NCI-H2227 (cell line): ENCODE measurements at regions not wholly inside any gene's neighbourhood (a gene's known extent, or its start where the extent isn't known, plus 50 kb on each side); places are given as distances from the start of the nearest gene placed in this dataset.
A peak's percentile ranks its signal among the peaks of the same experiment; 100 is the strongest.
"Not testable (repeated sequence)": the region's sequence is repeated elsewhere in the genome, so short reads cannot be mapped to it uniquely, and the experiment has no call there.

Experiments
- DNase-seq: peaks from one replicate; lab custom pipeline; 2025; ENCODE audit not compliant: unreplicated experiment; lab: John Stamatoyannopoulos, UW

GRCh38 chr6:77010931-77011542 lies 452.3 kb downstream of the HTR1B start:
- no peak for DNase-seq

GRCh38 chr6:76992553-76992952 lies 470.7 kb downstream of the HTR1B start:
- DNase-seq: no peak

GRCh38 chr6:76984572-76984971 lies 478.7 kb downstream of the HTR1B start:
- DNase-seq: no peak

GRCh38 chr6:76982476-76983199 lies 480.7 kb downstream of the HTR1B start:
- no peak for DNase-seq

- no peak for DNase-seq
Observed at GRCh38 chr6:76972474-76972873, 490.8 kb downstream of the HTR1B start.

- DNase-seq: not testable (repeated sequence)
Observed at GRCh38 chr6:76959177-76959576, 504.1 kb downstream of the HTR1B start.

GRCh38 chr6:76942203-76942966 lies 520.9 kb downstream of the HTR1B start:
- no peak for DNase-seq

- no peak for DNase-seq
Observed at GRCh38 chr6:76940191-76940590, 523.1 kb downstream of the HTR1B start.

GRCh38 chr6:76914737-76915136 lies 548.6 kb downstream of the HTR1B start:
- no peak for DNase-seq

GRCh38 chr6:76905541-76905940 lies 557.8 kb downstream of the HTR1B start:
- DNase-seq: not testable (repeated sequence)

- no peak for DNase-seq
Observed at GRCh38 chr6:76892542-76892941, 570.7 kb downstream of the HTR1B start.

- DNase-seq: no peak
Observed at GRCh38 chr6:76888351-76888750, 574.9 kb downstream of the HTR1B start.

- no peak for DNase-seq
Observed at GRCh38 chr6:76886900-76887299, 576.4 kb downstream of the HTR1B start.

- no peak for DNase-seq
Observed at GRCh38 chr6:76885861-76886301, 577.4 kb downstream of the HTR1B start.

GRCh38 chr6:76881414-76881813 lies 581.9 kb downstream of the HTR1B start:
- no peak for DNase-seq

GRCh38 chr6:76876922-76877553 lies 586.3 kb downstream of the HTR1B start:
- peak; percentile 26 for DNase-seq

GRCh38 chr6:76876430-76876829 lies 586.9 kb downstream of the HTR1B start:
- DNase-seq: not testable (repeated sequence)

GRCh38 chr6:76867182-76867581 lies 596.1 kb downstream of the HTR1B start:
- no peak for DNase-seq

- DNase-seq: no peak
Observed at GRCh38 chr6:76866091-76866915, 597.0 kb downstream of the HTR1B start.

GRCh38 chr6:76862936-76863335 lies 600.4 kb downstream of the HTR1B start:
- no peak for DNase-seq

- no peak for DNase-seq
Observed at GRCh38 chr6:76861403-76861802, 601.9 kb downstream of the HTR1B start.
